ENCODE measurements at regions not wholly inside any gene's neighbourhood (a gene's known extent, or its start where the extent isn't known, plus 50 kb on each side); places are given as distances from the start of the nearest gene placed in this dataset.
"Not testable (repeated sequence)": the region's sequence is repeated elsewhere in the genome, so short reads cannot be mapped to it uniquely, and the experiment has no call there.

DNA sequence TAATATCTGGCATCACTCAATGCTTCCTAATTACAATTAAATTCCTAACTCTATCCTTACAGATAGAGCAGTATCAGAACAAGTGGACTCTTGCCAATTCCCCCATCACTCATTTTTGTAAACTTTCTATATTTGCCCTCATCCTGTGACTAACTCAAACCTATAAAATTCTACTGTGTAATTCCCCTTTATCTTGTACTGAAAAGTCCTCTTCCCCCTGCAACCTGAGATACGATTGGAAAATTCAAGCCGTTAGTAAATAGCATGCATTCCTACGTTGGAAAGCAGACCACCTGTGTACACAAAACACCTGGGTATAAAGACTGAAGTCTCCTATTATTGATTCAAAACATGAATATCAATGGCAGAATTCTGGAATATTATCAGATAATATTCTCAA is 70.4 kb upstream of the KCNQ5 start:
- Mint-ChIP-seq H3K36me3 (ENCODE audit: insufficient read depth) (no peaks in the 10 kb centered on the region), H3K27ac (ENCODE audit: low read depth) (no peak overlapping the region), H3K4me3 (no peak overlapping the region), H3K4me1 (no peaks in the 10 kb centered on the region), H3K27me3 (peaks cover 37% of the 10 kb centered on the region), H3K9me3 (no peaks in the 10 kb centered on the region)
- ATAC-seq (replicated peaks; ENCODE audit: extremely low read depth, poor library complexity, severe bottlenecking), result no peak
- no peak for DNase-seq (ENCODE audit: low spot score in 2 of 2)

DNA sequence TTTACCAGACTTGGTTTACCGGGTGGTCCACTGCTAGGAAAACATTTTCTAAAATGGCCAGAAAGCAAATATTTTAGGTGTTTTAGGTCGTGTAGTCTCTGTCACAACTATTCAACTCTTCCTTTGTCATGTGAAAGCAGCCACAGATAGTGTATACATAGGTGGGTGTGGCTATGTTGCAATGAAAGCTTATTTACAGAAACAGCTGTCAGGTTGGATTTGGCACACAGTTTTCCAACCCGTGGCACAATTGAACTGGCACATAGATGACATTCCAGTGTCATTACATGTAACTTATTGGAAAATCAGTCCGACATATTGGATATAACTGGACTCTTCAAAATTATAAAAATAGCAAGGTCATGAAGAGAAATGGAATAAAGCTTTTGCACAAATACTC is 68.9 kb upstream of the KCNQ5 start:
- Mint-ChIP-seq H3K4me3 (no peak overlapping the region), H3K36me3 (ENCODE audit: insufficient read depth) (no peaks in the 10 kb centered on the region), H3K27me3 (peaks cover 23% of the 10 kb centered on the region), H3K27ac (ENCODE audit: low read depth) (no peak overlapping the region), H3K9me3 (no peaks in the 10 kb centered on the region), H3K4me1 (no peaks in the 10 kb centered on the region)
- ATAC-seq (replicated peaks; ENCODE audit: extremely low read depth, poor library complexity, severe bottlenecking), result no peak
- no peak for DNase-seq (ENCODE audit: low spot score in 2 of 2)

DNA sequence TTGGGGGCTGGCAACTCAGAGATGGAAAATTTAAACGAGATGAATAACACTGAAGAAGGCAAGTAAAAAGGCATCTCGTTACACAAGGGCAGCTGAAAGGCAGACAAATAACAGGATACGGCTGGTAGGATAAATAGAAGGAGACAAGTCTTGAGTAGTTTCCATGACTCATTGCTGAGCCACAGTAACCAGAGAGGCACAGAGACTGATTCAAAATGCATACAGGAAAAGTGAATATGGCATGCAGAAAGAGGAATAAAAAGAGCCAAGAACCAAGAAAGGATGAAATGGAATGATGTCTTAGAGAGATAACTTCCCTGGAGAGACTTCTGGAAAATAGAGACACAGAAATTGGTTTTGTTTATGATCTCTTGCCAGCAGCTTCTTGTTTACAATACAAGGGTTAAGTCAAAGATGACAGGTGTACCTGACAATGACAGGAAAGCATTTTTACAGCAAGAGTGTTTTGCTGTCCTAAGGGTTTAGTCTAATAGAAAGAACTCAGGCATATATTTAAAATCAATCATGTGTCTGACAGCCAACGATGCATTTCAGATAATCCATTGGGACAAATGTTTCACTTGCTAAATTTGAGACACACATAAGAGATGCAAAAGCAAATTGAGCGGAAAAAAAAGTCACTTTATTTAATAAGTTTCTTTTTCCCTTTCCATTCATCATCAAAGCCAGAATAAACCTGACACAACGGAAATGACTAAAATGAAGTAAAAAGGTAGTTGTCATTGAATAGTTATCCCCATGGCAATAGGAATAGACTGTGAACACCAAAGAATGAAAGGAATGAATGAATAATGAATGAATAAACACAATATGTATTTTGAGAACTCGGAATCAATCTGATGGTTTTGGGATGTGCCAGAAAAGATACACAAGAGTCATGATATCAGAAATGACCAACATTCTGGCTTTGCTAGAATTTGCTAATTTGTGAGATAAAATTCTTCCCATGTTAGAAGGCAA is 68.0 kb upstream of the KCNQ5 start:
- Mint-ChIP-seq H3K36me3 (ENCODE audit: insufficient read depth) (no peaks in the 10 kb centered on the region), H3K4me3 (no peak overlapping the region), H3K27me3 (peaks cover 14% of the 10 kb centered on the region), H3K27ac (ENCODE audit: low read depth) (no peak overlapping the region), H3K4me1 (no peaks in the 10 kb centered on the region), H3K9me3 (no peaks in the 10 kb centered on the region)
- ATAC-seq (replicated peaks; ENCODE audit: extremely low read depth, poor library complexity, severe bottlenecking) (no peak), DNase-seq (ENCODE audit: low spot score in 2 of 2) (no peak)

DNA sequence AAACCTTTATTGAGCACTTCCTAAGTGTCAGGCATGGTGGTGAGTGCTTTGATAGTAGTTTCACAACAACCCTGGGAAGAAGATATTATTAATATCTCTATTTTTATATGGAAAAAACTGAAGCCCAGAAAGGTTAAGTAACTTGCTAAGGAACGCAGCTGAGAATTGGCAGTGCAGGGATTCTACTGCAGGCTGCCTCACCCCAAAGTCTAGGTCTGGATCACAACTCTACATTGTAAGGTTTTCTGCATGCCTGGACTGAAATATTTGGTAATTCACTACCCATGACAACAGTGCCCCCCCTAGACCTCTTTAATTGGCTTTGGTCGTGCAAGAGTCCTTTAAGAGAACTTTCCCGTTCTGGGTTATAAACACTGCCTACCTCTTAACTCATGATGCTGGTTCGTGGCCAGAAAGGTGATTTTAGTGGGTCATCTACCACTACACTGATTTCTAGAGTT is 67.1 kb upstream of the KCNQ5 start:
- H3K4me1 Mint-ChIP-seq, result no peaks in the 10 kb centered on the region
- H3K9me3 Mint-ChIP-seq, result no peaks in the 10 kb centered on the region
- DNase-seq (ENCODE audit: low spot score in 2 of 2), result no peak

DNA sequence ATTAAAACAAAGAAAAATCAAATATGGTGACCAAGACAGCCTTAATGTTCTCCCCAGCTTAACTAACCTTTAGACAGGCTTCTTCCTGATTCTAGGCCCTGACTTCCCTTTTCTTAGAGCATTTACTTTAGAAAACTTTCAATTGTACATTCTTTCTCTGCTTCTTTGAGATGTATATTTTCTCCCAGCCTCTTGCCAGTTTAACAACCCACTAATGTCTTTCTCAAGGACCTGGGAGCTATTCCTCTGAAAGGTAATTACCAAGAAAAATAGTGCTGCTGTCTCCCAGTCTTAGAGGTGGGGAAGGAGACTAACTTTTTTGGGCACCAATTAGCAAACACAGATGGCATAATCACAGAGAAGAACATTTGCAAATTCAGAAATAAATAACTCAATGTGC is 62.8 kb upstream of the KCNQ5 start:
- Mint-ChIP-seq H3K4me3 (no peak overlapping the region), H3K9me3 (no peaks in the 10 kb centered on the region), H3K36me3 (ENCODE audit: insufficient read depth) (no peaks in the 10 kb centered on the region), H3K27me3 (peaks cover 13% of the 10 kb centered on the region), H3K27ac (ENCODE audit: low read depth) (no peak overlapping the region), H3K4me1 (no peaks in the 10 kb centered on the region)
- ATAC-seq (replicated peaks; ENCODE audit: extremely low read depth, poor library complexity, severe bottlenecking), result no peak
- DNase-seq (ENCODE audit: low spot score in 2 of 2), result no peak

More for the DNA sequence above, 67.1 kb upstream of the KCNQ5 start:
- peaks cover 10% of the 10 kb centered on the region for H3K27me3 Mint-ChIP-seq
- H3K4me3 Mint-ChIP-seq, result no peak overlapping the region
- no peak overlapping the region for H3K27ac Mint-ChIP-seq (ENCODE audit: low read depth)
- ATAC-seq (replicated peaks; ENCODE audit: extremely low read depth, poor library complexity, severe bottlenecking), result no peak
- no peaks in the 10 kb centered on the region for H3K36me3 Mint-ChIP-seq (ENCODE audit: insufficient read depth)

DNA sequence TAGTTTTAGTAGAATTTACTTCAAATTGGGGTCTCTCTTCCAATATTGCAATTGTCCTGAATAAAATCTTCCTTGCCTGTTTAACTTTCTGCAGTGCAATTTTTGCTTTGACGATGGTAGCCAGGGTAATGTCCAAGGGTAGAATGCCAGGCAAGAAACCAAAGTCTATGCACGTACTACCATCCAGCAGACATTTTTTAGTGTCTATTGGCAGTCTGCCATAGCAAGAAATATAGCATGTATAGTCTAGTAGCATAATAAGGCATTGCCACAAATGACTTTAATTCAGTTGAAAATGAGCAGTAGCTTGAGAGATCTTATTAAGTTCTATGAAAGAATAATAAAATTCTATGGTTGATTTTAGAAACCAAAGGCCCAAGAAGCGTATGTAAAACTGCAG is 62.3 kb upstream of the KCNQ5 start:
- DNase-seq (ENCODE audit: low spot score in 2 of 2) (no peak), ATAC-seq (replicated peaks; ENCODE audit: extremely low read depth, poor library complexity, severe bottlenecking) (no peak)
- H3K4me3 Mint-ChIP-seq, result no peak overlapping the region
- H3K36me3 Mint-ChIP-seq (ENCODE audit: insufficient read depth), result no peaks in the 10 kb centered on the region
- H3K9me3 Mint-ChIP-seq, result no peaks in the 10 kb centered on the region
- peaks cover 13% of the 10 kb centered on the region for H3K27me3 Mint-ChIP-seq
- H3K4me1 Mint-ChIP-seq, result no peaks in the 10 kb centered on the region
- H3K27ac Mint-ChIP-seq (ENCODE audit: low read depth), result no peak overlapping the region

DNA sequence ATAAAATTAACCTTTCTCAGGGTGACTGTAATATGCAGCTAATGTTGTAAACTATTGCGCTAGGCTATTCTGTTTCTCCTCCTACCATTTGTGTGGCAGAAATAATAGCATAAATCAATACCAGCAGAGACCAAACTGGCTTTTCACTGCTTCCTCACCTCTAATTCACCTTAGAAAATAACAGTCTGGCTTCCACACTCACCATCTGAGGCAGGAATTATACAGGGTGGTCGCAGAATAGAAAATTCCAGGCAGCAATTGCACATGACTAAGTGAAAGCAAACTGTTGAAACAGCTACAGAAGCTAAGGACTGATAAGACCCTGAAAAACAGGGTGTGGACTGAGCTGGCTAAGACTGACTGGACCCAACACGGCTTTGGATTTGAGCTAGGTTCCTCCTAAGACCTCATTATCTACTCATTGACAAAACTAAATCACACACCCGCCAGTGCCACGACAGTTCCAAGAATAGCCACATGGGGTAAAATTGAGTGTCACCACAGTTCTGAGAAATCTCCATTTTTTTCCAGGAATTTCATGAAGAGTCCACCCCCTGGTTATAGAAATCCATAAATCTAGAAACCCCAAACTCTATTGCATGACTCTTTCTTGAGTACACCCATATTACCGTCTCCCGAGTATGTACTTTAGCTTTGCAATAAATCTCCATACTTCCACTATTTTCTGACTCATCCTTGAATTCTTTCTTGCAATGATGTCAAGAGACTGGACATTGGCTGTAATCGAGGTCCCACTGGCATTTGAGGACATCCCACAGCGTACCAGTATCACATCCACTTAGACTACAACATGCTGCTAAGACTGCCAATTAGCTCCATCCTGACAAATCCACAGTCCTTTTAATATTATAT is 60.9 kb upstream of the KCNQ5 start:
- Mint-ChIP-seq H3K27ac (ENCODE audit: low read depth) (no peak overlapping the region), H3K36me3 (ENCODE audit: insufficient read depth) (no peaks in the 10 kb centered on the region), H3K4me3 (no peak overlapping the region), H3K27me3 (peaks cover 13% of the 10 kb centered on the region), H3K4me1 (no peaks in the 10 kb centered on the region), H3K9me3 (no peaks in the 10 kb centered on the region)
- DNase-seq (ENCODE audit: low spot score in 2 of 2) (no peak), ATAC-seq (replicated peaks; ENCODE audit: extremely low read depth, poor library complexity, severe bottlenecking) (no peak)

DNA sequence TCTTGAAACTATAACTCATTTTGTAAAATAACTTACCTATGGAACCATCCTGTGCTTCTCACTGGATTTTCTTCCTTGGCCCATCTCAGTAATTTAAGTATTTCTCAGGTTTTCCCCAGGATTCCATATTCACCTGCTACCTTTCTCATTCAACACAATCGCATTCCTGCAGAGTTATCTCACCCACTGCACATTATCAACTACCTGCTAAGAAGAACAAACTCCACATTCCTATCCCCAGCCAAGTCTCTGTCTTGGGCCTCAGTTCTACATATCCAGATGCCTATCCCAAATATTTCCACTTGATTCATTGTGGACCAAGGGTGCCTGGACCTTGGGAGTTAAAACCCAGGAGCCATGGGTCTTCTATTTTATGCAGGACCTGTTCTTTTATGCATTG is 60.2 kb upstream of the KCNQ5 start:
- no peak for ATAC-seq (replicated peaks; ENCODE audit: extremely low read depth, poor library complexity, severe bottlenecking)
- H3K27me3 Mint-ChIP-seq, result peaks cover 13% of the 10 kb centered on the region
- no peaks in the 10 kb centered on the region for H3K4me1 Mint-ChIP-seq
- H3K36me3 Mint-ChIP-seq (ENCODE audit: insufficient read depth), result no peaks in the 10 kb centered on the region
- no peak for DNase-seq (ENCODE audit: low spot score in 2 of 2)
- no peaks in the 10 kb centered on the region for H3K9me3 Mint-ChIP-seq
- no peak overlapping the region for H3K4me3 Mint-ChIP-seq
- no peak overlapping the region for H3K27ac Mint-ChIP-seq (ENCODE audit: low read depth)

DNA sequence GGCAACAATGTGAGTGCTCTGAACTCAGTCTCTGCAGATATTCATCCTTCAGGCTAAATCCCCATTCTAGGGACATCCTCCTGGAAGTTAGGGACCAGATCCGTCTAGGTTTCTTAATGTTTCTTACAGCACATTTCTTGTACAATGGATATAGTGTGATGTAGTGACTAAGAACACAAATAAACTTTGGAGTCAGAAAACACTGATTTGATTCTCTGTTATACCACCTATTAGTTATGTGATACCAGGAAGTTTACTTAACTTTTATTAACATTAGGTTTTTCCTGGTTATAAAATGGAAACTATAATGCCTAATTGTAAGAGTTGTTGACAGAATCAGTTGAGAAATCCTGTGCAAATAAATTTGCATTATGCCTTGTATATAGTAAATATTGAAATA is 57.6 kb upstream of the KCNQ5 start:
- H3K27ac Mint-ChIP-seq (ENCODE audit: low read depth), result no peak overlapping the region
- peaks cover 20% of the 10 kb centered on the region for H3K27me3 Mint-ChIP-seq
- no peak for ATAC-seq (replicated peaks; ENCODE audit: extremely low read depth, poor library complexity, severe bottlenecking)
- no peaks in the 10 kb centered on the region for H3K36me3 Mint-ChIP-seq (ENCODE audit: insufficient read depth)
- no peaks in the 10 kb centered on the region for H3K4me1 Mint-ChIP-seq
- no peaks in the 10 kb centered on the region for H3K9me3 Mint-ChIP-seq
- DNase-seq (ENCODE audit: low spot score in 2 of 2), result no peak
- no peak overlapping the region for H3K4me3 Mint-ChIP-seq

DNA sequence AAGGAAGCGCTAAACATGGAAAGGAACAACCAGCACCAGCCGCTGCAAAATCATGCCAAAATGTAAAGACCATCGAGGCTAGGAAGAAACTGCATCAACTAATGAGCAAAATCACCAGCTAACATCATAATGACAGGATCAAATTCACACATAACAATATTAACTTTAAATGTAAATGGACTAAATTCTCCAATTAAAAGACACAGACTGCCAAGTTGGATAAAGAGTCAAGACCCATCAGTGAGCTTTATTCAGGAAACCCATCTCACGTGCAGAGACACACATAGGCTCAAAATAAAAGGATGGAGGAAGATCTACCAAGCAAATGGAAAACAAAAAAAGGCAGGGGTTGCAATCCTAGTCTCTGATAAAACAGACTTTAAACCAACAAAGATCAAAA is 49.9 kb upstream of the KCNQ5 start:
- not testable (repeated sequence) for H3K9me3 Mint-ChIP-seq; ATAC-seq (replicated peaks; ENCODE audit: extremely low read depth, poor library complexity, severe bottlenecking); H3K4me1 Mint-ChIP-seq; DNase-seq (ENCODE audit: low spot score in 2 of 2); H3K36me3 Mint-ChIP-seq (ENCODE audit: insufficient read depth); H3K27ac Mint-ChIP-seq (ENCODE audit: low read depth); H3K4me3 Mint-ChIP-seq
- H3K27me3 Mint-ChIP-seq, result peaks cover 17% of the 10 kb centered on the region
